Liver (tissue), 8 donors: ENCODE measurements at regions not wholly inside any gene's neighbourhood (a gene's known extent, or its start where the extent isn't known, plus 50 kb on each side); places are given as distances from the start of the nearest gene placed in this dataset.
"Not testable (repeated sequence)": the region's sequence is repeated elsewhere in the genome, so short reads cannot be mapped to it uniquely, and the experiment has no call there.

Experiments used
- DNase-seq: peaks from one replicate; pipeline ENCODE4 v3.0.0-alpha.2; 2017; ENCODE audit warnings: low spot score
- H3K27ac ChIP-seq, 2 donors: one replicate each; pipeline ENCODE4 v1.7.0; 2013; ENCODE audit warnings: inconsistent platforms in 2 of 2, low read length in 2 of 2, control low read depth in 1 of 2, low read depth in 1 of 2, mild to moderate bottlenecking in 1 of 2
- H3K27me3 ChIP-seq, 4 donors: one replicate each; pipeline versions ENCODE4 v1.6.1 to v1.7.0; 2013; ENCODE audit warnings: low read length in 3 of 4, inconsistent platforms in 1 of 4, mild to moderate bottlenecking in 1 of 4, moderate library complexity in 1 of 4; ENCODE audit not compliant: control insufficient read depth in 4 of 4, insufficient read depth in 4 of 4
- H3K36me3 ChIP-seq, 4 donors: one replicate each; pipeline versions ENCODE4 v1.6.1 to v1.7.0; 2013; ENCODE audit warnings: low read length in 3 of 4, mild to moderate bottlenecking in 3 of 4, low read depth in 1 of 4, moderate library complexity in 1 of 4; ENCODE audit not compliant: control insufficient read depth in 4 of 4, insufficient read depth in 3 of 4
- H3K4me1 ChIP-seq, 4 donors: one replicate each; pipeline versions ENCODE4 v1.6.1 to v1.7.0; 2013; ENCODE audit warnings: low read length in 3 of 4, mild to moderate bottlenecking in 3 of 4, moderate library complexity in 1 of 4; ENCODE audit not compliant: control insufficient read depth in 4 of 4, insufficient read depth in 4 of 4
- H3K4me3 ChIP-seq, 3 donors: one replicate each; pipeline versions ENCODE4 v1.6.1 to v1.7.0; 2013; ENCODE audit warnings: low read length in 3 of 3, control low read depth in 1 of 3, low read depth in 1 of 3, mild to moderate bottlenecking in 1 of 3
- H3K9ac ChIP-seq, 2 donors: one replicate each; pipeline ENCODE4 v1.7.0; 2013; ENCODE audit warnings: low read length in 2 of 2, mild to moderate bottlenecking in 2 of 2, moderate library complexity in 2 of 2, control low read depth in 1 of 2, low read depth in 1 of 2
- H3K9me3 ChIP-seq, 4 donors: one replicate each; pipeline versions ENCODE4 v1.6.1 to v1.7.0; 2013; ENCODE audit warnings: low read length in 3 of 4; ENCODE audit not compliant: control insufficient read depth in 4 of 4
- EGR1 ChIP-seq, 2 donors: IDR thresholded peaks; 2 replicates each; pipeline ENCODE4 v1.6.1; 2016 to 2018; ENCODE audit warnings: antibody characterized with exemption in 2 of 2, low read depth in 2 of 2
- FOXA1 ChIP-seq: IDR thresholded peaks from 2 replicates; pipeline ENCODE4 v1.6.1; 2016; ENCODE audit warnings: antibody characterized with exemption
- FOXA2 ChIP-seq: IDR thresholded peaks from 2 replicates; pipeline ENCODE4 v1.6.1; 2016; ENCODE audit warnings: antibody characterized with exemption
- GABPA ChIP-seq, 2 donors: IDR thresholded peaks in 1 of 2; conservative IDR thresholded peaks in 1 of 2; 2 replicates each; pipeline ENCODE4 v1.6.1; 2016; ENCODE audit warnings: antibody characterized with exemption in 2 of 2, mild to moderate bottlenecking in 1 of 2, moderate library complexity in 1 of 2
- HNF4A ChIP-seq, 2 donors: conservative IDR thresholded peaks; 2 replicates each; pipeline ENCODE4 v1.6.1; 2016; ENCODE audit warnings: antibody characterized with exemption in 2 of 2, mild to moderate bottlenecking in 2 of 2
- HNF4G ChIP-seq: IDR thresholded peaks from 2 replicates; pipeline ENCODE4 v1.6.1; 2016; ENCODE audit warnings: antibody characterized with exemption
- JUND ChIP-seq, 2 donors: IDR thresholded peaks; 2 replicates each; pipeline ENCODE4 v1.6.1; 2016; ENCODE audit warnings: antibody characterized with exemption in 2 of 2
- NR2F2 ChIP-seq: IDR thresholded peaks from 2 replicates; pipeline ENCODE4 v1.6.1; 2016; ENCODE audit warnings: antibody characterized with exemption
- RAD21 ChIP-seq, 2 donors: IDR thresholded peaks; 2 replicates each; pipeline ENCODE4 v1.6.1; 2016; ENCODE audit warnings: antibody characterized with exemption in 2 of 2, mild to moderate bottlenecking in 2 of 2
- RXRA ChIP-seq, 2 donors: IDR thresholded peaks; 2 replicates each; pipeline ENCODE4 v1.6.1; 2017 to 2018; ENCODE audit warnings: antibody characterized with exemption in 2 of 2, mild to moderate bottlenecking in 1 of 2
- SP1 ChIP-seq: IDR thresholded peaks from 2 replicates; pipeline ENCODE4 v1.6.1; 2018; ENCODE audit warnings: antibody characterized with exemption, mild to moderate bottlenecking
- TAF1 ChIP-seq: conservative IDR thresholded peaks from 2 replicates; pipeline ENCODE4 v1.6.1; 2016; ENCODE audit warnings: antibody characterized with exemption, mild to moderate bottlenecking
- YY1 ChIP-seq: IDR thresholded peaks from 2 replicates; pipeline ENCODE4 v1.6.1; 2016; ENCODE audit warnings: antibody characterized with exemption, mild to moderate bottlenecking
- WGBS: extraction: QIAGEN DNeasy Blood & Tissue Kit; methylation state at CpG from one replicate; pipeline ENCODE4 v1.1.7; 2013; 5-methylcytosine and 5-hydroxymethylcytosine counted together
- TF ChIP-seq, protein P1 (sequence below): IDR thresholded peaks from 2 replicates; pipeline ENCODE4 v1.6.1; 2016; ENCODE audit warnings: antibody characterized with exemption, mild to moderate bottlenecking
- TF ChIP-seq, protein P2 (sequence below): IDR thresholded peaks from 2 replicates; pipeline ENCODE4 v1.6.1; 2016; ENCODE audit warnings: antibody characterized with exemption
- TF ChIP-seq, protein P3 (sequence below): IDR thresholded peaks from 2 replicates; pipeline ENCODE4 v1.6.1; 2016; ENCODE audit warnings: antibody characterized with exemption
- TF ChIP-seq, protein P4 (sequence below): IDR thresholded peaks from 2 replicates; pipeline ENCODE4 v1.6.1; 2016; ENCODE audit warnings: antibody characterized with exemption
- TF ChIP-seq, protein P5 (sequence below): fragments of 150-350 bp; IDR thresholded peaks from 2 replicates; pipeline ENCODE4 v1.5.1; 2017; ENCODE audit warnings: improper control_type of control experiment, low read depth, low read length; ENCODE audit not compliant: missing input control
- donor health status: healthy.
- donor health status: healthy.
- donor health status: healthy.
- donor health status: healthy.
- donor health status: healthy.

DNA sequence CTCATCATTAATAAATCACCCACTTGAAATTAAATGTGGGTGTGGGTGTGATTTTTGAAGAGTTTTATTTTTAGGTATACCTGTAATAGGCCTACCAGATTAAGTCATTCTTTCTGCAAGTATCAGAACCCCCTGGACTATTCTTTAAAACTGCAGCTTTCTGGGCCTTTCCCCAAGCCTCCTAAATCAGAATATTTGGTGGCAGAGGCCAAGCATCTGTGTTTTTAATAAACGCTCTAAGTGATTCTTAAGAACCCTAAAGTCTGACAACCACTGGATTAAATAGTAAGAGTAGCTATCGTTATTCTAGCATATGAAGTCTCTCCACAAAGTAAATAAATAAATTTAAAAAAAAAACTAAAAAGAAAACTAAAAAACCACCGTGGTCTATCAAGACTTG lies 703.0 kb upstream of the NRP1 start:
- no peaks in the 10 kb centered on the region for H3K9me3 ChIP-seq
- H3K27me3 ChIP-seq: no peaks in the 10 kb centered on the region
- no peaks in the 10 kb centered on the region for H3K4me1 ChIP-seq
- H3K36me3 ChIP-seq: no peaks in the 10 kb centered on the region
- TF ChIP-seq YY1 (no peak), RXRA (IDR thresholded peaks at IDR 0.05) (no peak), EGR1 (IDR thresholded peaks at IDR 0.05; ENCODE audit: low read depth in 2 of 2) (no peak), NR2F2 (no peak), FOXA1 (no peak), SP1 (no peak), JUND (IDR thresholded peaks at IDR 0.05) (no peak), HNF4G (no peak), RAD21 (IDR thresholded peaks at IDR 0.05) (no peak), TAF1 (no peak), FOXA2 (no peak), HNF4A (conservative IDR thresholded peaks at IDR 0.05) (no peak), GABPA (IDR thresholded peaks at IDR 0.05 in 1 of 2, conservative IDR thresholded peaks at IDR 0.05 in 1 of 2) (no peak)
- TF ChIP-seq, protein P1, sequence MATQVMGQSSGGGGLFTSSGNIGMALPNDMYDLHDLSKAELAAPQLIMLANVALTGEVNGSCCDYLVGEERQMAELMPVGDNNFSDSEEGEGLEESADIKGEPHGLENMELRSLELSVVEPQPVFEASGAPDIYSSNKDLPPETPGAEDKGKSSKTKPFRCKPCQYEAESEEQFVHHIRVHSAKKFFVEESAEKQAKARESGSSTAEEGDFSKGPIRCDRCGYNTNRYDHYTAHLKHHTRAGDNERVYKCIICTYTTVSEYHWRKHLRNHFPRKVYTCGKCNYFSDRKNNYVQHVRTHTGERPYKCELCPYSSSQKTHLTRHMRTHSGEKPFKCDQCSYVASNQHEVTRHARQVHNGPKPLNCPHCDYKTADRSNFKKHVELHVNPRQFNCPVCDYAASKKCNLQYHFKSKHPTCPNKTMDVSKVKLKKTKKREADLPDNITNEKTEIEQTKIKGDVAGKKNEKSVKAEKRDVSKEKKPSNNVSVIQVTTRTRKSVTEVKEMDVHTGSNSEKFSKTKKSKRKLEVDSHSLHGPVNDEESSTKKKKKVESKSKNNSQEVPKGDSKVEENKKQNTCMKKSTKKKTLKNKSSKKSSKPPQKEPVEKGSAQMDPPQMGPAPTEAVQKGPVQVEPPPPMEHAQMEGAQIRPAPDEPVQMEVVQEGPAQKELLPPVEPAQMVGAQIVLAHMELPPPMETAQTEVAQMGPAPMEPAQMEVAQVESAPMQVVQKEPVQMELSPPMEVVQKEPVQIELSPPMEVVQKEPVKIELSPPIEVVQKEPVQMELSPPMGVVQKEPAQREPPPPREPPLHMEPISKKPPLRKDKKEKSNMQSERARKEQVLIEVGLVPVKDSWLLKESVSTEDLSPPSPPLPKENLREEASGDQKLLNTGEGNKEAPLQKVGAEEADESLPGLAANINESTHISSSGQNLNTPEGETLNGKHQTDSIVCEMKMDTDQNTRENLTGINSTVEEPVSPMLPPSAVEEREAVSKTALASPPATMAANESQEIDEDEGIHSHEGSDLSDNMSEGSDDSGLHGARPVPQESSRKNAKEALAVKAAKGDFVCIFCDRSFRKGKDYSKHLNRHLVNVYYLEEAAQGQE: no peak
- TF ChIP-seq, protein P2, sequence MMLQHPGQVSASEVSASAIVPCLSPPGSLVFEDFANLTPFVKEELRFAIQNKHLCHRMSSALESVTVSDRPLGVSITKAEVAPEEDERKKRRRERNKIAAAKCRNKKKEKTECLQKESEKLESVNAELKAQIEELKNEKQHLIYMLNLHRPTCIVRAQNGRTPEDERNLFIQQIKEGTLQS: no peak
- TF ChIP-seq, protein P3, sequence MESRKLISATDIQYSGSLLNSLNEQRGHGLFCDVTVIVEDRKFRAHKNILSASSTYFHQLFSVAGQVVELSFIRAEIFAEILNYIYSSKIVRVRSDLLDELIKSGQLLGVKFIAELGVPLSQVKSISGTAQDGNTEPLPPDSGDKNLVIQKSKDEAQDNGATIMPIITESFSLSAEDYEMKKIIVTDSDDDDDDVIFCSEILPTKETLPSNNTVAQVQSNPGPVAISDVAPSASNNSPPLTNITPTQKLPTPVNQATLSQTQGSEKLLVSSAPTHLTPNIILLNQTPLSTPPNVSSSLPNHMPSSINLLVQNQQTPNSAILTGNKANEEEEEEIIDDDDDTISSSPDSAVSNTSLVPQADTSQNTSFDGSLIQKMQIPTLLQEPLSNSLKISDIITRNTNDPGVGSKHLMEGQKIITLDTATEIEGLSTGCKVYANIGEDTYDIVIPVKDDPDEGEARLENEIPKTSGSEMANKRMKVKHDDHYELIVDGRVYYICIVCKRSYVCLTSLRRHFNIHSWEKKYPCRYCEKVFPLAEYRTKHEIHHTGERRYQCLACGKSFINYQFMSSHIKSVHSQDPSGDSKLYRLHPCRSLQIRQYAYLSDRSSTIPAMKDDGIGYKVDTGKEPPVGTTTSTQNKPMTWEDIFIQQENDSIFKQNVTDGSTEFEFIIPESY: no peak
- TF ChIP-seq, protein P4, sequence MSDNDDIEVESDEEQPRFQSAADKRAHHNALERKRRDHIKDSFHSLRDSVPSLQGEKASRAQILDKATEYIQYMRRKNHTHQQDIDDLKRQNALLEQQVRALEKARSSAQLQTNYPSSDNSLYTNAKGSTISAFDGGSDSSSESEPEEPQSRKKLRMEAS: no peak
- TF ChIP-seq, protein P5, sequence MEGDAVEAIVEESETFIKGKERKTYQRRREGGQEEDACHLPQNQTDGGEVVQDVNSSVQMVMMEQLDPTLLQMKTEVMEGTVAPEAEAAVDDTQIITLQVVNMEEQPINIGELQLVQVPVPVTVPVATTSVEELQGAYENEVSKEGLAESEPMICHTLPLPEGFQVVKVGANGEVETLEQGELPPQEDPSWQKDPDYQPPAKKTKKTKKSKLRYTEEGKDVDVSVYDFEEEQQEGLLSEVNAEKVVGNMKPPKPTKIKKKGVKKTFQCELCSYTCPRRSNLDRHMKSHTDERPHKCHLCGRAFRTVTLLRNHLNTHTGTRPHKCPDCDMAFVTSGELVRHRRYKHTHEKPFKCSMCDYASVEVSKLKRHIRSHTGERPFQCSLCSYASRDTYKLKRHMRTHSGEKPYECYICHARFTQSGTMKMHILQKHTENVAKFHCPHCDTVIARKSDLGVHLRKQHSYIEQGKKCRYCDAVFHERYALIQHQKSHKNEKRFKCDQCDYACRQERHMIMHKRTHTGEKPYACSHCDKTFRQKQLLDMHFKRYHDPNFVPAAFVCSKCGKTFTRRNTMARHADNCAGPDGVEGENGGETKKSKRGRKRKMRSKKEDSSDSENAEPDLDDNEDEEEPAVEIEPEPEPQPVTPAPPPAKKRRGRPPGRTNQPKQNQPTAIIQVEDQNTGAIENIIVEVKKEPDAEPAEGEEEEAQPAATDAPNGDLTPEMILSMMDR: no peak
- H3K9ac ChIP-seq: no peak overlapping the region
- no peak overlapping the region for H3K27ac ChIP-seq
- no peak overlapping the region for H3K4me3 ChIP-seq
- DNase-seq: no peak
- WGBS: 91% methylated on average over 3 of the region's 3 CpGs

DNA sequence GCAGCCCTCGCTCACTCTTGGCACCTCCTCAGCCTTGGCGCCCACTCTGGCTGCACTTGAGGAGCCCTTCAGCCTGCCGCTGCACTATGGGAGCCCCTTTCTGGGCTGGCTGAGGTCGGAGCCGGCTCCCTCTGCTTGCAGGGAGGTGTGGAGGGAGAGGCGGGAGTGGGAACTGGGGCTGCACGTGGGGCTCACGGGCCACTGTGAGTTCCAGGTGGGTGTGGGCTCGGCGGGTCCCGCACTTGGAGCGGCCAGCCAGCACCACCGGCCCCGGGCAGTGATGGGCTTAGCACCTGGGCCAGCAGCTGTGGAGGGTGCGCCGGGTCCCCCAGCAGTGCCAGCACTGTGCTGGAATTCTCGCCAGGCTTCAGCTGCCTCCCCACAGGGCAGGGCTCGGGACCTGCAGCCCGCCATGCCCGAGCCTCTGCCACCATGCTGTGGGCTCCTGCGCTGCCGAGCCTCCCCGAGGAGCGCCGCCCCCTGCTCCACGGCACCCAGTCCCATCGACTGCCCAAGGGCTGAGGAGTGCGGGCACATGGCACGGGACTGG lies 700.8 kb upstream of the NRP1 start:
- not testable (repeated sequence) for H3K27me3 ChIP-seq, H3K36me3 ChIP-seq, H3K4me1 ChIP-seq, H3K9ac ChIP-seq, DNase-seq, H3K4me3 ChIP-seq, H3K9me3 ChIP-seq, H3K27ac ChIP-seq
- 97% methylated on average over 29 of the region's 29 CpGs for WGBS
